Right renal pelvis (tissue), 4 donors: ENCODE measurements at regions not wholly inside any gene's neighbourhood (a gene's known extent, or its start where the extent isn't known, plus 50 kb on each side); places are given as distances from the start of the nearest gene placed in this dataset.
"Not testable (repeated sequence)": the region's sequence is repeated elsewhere in the genome, so short reads cannot be mapped to it uniquely, and the experiment has no call there.

ENCODE experiments used
- DNase-seq, 4 donors: peaks; one replicate each; pipeline ENCODE4 v3.0.0-alpha.2; 2013; ENCODE audit warnings: low read depth in 4 of 4, low spot score in 3 of 4, missing footprints in 1 of 4

DNA sequence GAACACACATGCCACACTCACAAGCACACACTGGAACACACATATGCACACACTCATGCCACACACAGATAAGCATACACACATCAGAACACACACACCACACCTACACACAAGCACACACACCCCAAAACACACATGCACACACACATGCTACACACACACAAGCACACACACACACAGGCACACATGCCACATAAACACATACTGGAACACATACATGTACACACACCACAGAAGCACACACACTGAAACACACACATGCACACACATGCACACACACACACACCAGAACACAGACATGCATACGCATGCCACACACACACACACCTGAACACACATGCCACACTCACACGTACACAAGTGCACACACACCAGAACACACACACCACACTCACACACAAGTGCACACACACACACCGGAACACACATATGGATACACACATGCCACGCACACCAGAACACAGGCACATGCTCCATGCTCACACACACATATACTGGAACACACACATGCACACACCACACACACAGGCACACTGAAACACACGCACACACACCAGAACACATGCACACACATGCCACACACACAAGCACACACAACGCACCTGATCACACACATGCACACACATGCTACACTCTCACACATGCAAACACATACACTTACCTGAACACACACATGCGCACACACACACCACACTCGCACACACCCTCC is 78.0 kb upstream of the IRX4 start:
- no peak for DNase-seq

- DNase-seq = no peak
Observed at GRCh38 chr5:1959725-1960581, 77.2 kb upstream of the IRX4 start.

DNA sequence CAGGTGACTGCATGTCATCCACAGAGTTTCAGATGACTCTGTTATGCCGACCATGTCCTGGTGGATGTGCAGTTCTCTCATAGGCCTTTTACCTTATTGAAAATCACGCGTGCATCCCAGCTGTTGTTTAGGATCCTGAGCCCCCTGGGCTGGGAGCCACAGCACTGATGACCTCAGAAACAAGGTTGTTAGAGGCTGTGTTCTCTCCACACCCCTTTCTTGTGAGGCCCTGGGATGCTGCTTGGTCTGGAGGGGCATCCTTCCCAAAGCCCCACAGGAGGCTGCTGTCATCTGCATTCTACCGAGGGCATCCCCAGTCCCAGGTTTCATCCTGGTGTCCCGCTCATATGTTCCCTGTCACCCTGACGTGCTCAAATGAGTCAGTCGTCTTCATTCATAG is 76.5 kb upstream of the IRX4 start:
- no peak for DNase-seq

GRCh38 chr5:1958211-1959010 is 75.7 kb upstream of the IRX4 start:
- DNase-seq = no peak

- no peak for DNase-seq
Observed at GRCh38 chr5:1955586-1955985, 72.9 kb upstream of the IRX4 start.

GRCh38 chr5:1953710-1954109 is 71.0 kb upstream of the IRX4 start:
- not testable (repeated sequence) for DNase-seq

DNA sequence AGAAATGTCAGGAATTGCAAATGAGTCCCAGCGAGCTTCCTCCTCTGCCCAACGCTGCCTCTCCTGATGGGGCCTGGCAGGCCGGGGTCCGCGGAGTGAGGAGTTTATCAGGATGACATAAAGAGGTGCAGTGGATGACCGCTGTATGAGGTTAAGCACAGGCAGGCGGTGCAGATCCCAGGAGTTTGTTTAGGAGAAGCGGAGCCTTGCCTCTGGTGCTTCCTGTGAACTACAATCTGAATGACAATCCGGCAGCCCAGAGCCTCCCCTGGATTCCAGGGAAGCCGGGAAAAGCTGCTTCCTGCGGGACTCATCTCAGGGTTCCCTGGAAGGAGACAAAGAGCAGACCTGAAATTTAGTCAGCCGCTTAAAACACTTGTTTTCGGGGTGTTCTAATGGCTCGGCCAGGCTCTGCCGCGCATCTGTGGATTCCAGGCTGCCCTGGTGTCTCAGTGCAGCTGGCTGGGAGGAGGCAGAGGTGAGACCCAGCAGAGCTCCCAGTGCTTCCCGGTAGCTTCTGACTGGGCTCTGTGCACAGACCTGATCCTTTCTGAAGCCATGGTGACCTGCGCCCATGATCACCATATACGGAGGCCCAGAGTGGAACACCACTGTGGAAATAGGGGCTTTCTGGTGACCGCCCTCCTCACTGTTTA is 69.8 kb upstream of the IRX4 start:
- DNase-seq = no peak

GRCh38 chr5:1952021-1952420 is 69.3 kb upstream of the IRX4 start:
- no peak for DNase-seq

- DNase-seq = no peak
Observed at GRCh38 chr5:1951165-1951816, 68.6 kb upstream of the IRX4 start.

GRCh38 chr5:1950708-1951103 is 68.0 kb upstream of the IRX4 start:
- no peak for DNase-seq

DNA sequence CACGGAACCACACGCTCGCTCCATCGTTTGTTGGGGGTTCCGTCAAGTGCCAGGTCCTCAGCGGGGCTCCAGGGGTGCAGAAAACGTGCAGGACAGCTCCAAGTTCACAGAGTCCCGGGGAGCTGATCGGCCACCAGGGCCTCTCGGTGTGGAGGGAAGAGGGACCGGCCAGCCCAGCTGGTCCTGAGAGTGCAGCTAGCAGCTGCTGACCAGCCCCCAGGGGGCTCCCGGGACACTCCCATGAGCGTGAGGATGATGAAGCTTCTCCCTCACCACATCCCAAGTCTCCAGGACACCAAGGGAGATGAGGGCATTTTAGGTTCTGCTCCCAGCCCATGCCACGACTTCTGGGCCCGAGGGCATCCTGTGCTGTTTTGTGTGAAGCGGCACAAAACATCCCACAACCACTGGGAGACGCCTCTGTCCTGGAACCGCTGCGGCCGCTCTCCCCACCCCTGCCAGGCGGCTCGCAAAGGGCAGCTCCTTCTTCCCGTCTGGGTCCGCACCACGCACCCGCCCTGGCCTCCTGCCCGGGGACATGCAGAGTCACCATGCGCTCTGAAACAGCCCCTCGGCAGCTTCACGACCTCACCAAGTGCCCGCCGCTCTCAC is 67.5 kb upstream of the IRX4 start:
- DNase-seq = no peak

GRCh38 chr5:1949253-1949652 is 66.5 kb upstream of the IRX4 start:
- no peak for DNase-seq

GRCh38 chr5:1948663-1949191 is 66.0 kb upstream of the IRX4 start:
- no peak for DNase-seq

DNA sequence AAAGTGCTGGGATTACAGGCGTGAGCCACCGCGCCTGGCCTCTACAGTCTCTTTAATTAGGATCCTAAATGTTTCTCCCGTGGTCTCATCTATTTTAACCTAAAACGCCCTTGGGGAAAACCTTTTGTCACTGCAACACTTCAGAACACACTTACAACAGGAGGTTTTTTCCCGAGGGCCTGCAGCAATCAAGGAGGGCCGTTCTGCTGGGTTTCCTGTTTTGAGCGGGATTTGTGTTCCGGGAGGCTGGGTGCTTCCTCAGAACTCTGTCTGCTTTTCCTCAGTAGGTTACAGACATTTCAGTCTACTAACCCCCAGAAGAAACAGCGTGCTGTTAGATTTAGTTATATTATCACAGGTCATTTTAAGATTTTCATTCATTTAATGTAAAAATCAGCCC is 65.4 kb upstream of the IRX4 start:
- DNase-seq = no peak

GRCh38 chr5:1946776-1947175 is 64.1 kb upstream of the IRX4 start:
- DNase-seq = no peak

GRCh38 chr5:1946122-1946677 is 63.5 kb upstream of the IRX4 start:
- no peak for DNase-seq

GRCh38 chr5:1945606-1946005 is 62.9 kb upstream of the IRX4 start:
- DNase-seq = no peak

DNA sequence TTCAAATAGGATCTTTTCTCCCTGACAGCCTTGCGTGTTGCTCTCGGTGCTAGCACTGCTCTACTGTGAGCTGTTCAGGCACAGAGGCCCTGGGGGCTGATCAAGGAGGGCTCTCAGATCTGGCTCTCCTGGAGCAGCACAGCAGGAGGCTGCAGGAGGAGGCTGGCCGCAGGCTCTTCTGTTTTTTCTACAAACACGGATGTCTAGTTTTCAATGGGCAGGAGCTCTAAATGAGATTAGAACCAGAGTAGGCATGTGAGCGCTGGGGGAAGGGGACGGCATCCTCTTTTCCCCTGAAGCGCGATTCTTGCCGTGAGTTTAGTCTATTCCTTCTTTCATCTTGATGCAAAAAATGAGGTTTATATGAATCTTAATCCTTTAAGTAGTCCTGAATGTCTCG is 61.7 kb upstream of the IRX4 start:
- no peak for DNase-seq

DNA sequence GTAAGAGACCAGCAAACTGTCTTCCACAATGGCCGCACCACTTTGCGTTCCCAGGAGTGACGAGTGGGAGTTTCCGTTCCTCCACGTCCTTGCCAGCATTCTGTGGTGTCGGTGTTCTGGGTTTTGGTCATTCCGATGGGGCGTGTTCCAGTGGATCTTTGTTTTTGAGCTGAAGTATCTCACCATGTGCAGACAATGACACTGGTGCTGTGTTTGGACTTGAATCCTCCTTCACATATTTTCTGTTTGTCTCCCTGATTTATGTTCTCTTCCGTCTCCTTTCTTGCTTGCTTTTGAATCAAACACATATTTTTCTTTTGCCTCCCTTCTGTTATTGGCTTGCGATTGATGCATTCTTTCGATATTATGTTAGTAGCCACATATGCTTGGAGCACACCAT is 60.8 kb upstream of the IRX4 start:
- no peak for DNase-seq
